WTC11 (cell line): ENCODE measurements at regions not wholly inside any gene's neighbourhood (a gene's known extent, or its start where the extent isn't known, plus 50 kb on each side); places are given as distances from the start of the nearest gene placed in this dataset.

ENCODE experiments used
- ATAC-seq: fragments of 200-7000 bp; cut with Tn5 transposase; 2 replicates; pipeline ENCODE4 v1.10.0; 2021; ENCODE audit warnings: mild to moderate bottlenecking, moderate library complexity
- CTCF ChIA-PET: fragments of 300-600 bp; sonication (Branson Sonifier 250); formaldehyde crosslinking; loops from one replicate; lab custom pipeline; 2021; ENCODE audit warnings: antibody characterized with exemption; lab: Charles Lee
- POLR2A ChIA-PET: fragments of 350-600 bp; sonication (Branson Sonifier 250); formaldehyde crosslinking; loops from one replicate; lab custom pipeline; 2021; ENCODE audit warnings: antibody characterized with exemption; lab: Charles Lee
- DNase-seq: peaks from one replicate; pipeline ENCODE4 v3.0.0; 2021; ENCODE audit warnings: low spot score
- H3K27ac Mint-ChIP-seq: 2 replicates; pipeline ENCODE4 v1.8.0; 2021; ENCODE audit warnings: mixed read lengths
- H3K27me3 Mint-ChIP-seq: 2 replicates; pipeline ENCODE4 v1.8.0; 2021; ENCODE audit warnings: low read depth, mild to moderate bottlenecking, moderate library complexity, mixed read lengths
- H3K36me3 Mint-ChIP-seq: 2 replicates; pipeline ENCODE4 v1.8.0; 2021; ENCODE audit warnings: mixed read lengths
- H3K4me1 Mint-ChIP-seq: 2 replicates; pipeline ENCODE4 v1.8.0; 2022; ENCODE audit warnings: mixed read lengths
- H3K4me3 Mint-ChIP-seq: 2 replicates; pipeline ENCODE4 v1.8.0; 2021; ENCODE audit warnings: mild to moderate bottlenecking, moderate library complexity, mixed read lengths
- H3K9me3 Mint-ChIP-seq: 2 replicates; pipeline ENCODE4 v1.8.0; 2021; ENCODE audit warnings: mixed read lengths
- ATF6 ChIP-seq: sonication (generic); formaldehyde crosslinking; IDR thresholded peaks from 2 replicates; pipeline ENCODE4 v1.8.1; 2023; ENCODE audit warnings: mild to moderate bottlenecking, missing genetic modification reagents
- CBFB ChIP-seq: sonication (generic); formaldehyde crosslinking; IDR thresholded peaks from 2 replicates; pipeline ENCODE4 v1.8.1; 2022; ENCODE audit warnings: mild to moderate bottlenecking, low read depth, missing genetic modification reagents
- E2F1 ChIP-seq: sonication (generic); formaldehyde crosslinking; IDR thresholded peaks from 2 replicates; pipeline ENCODE4 v1.8.0; 2022; ENCODE audit warnings: mild to moderate bottlenecking, missing genetic modification reagents
- ELF4 ChIP-seq: sonication (generic); formaldehyde crosslinking; IDR thresholded peaks from 2 replicates; pipeline ENCODE4 v1.8.1; 2022; ENCODE audit warnings: low read depth, mild to moderate bottlenecking, moderate library complexity, missing genetic modification reagents
- FOXK1 ChIP-seq: sonication (generic); formaldehyde crosslinking; IDR thresholded peaks from 2 replicates; pipeline ENCODE4 v1.8.0; 2022; ENCODE audit warnings: mild to moderate bottlenecking, moderate library complexity, missing genetic modification reagents
- GRHL2 ChIP-seq: fragments of 250-450 bp; sonication (Bioruptor Pico); IDR thresholded peaks from 2 replicates; pipeline ENCODE4 v1.8.0; 2022; ENCODE audit warnings: mild to moderate bottlenecking, moderate library complexity; ENCODE audit not compliant: insufficient replicate concordance, severe bottlenecking
- GTF2I ChIP-seq: fragments of 250-450 bp; sonication (Bioruptor Pico); conservative IDR thresholded peaks from 2 replicates; pipeline ENCODE4 v1.4.0; 2021; ENCODE audit warnings: mild to moderate bottlenecking
- IRF1 ChIP-seq: sonication (generic); formaldehyde crosslinking; IDR thresholded peaks from 2 replicates; pipeline ENCODE4 v1.8.0; 2023; ENCODE audit warnings: missing genetic modification reagents
- IRF2 ChIP-seq: sonication (generic); formaldehyde crosslinking; IDR thresholded peaks from 2 replicates; pipeline ENCODE4 v1.8.0; 2022; ENCODE audit warnings: low read depth, missing genetic modification reagents, borderline replicate concordance
- KAT7 ChIP-seq: sonication (generic); formaldehyde crosslinking; IDR thresholded peaks from 2 replicates; pipeline ENCODE4 v1.8.1; 2023; ENCODE audit warnings: missing genetic modification reagents, mild to moderate bottlenecking, borderline replicate concordance
- MXD4 ChIP-seq: fragments of 250-450 bp; sonication (Bioruptor Pico); IDR thresholded peaks from 2 replicates; pipeline ENCODE4 v1.8.0; 2021; ENCODE audit warnings: mild to moderate bottlenecking, moderate library complexity, borderline replicate concordance
- NR2C2 ChIP-seq: sonication (generic); formaldehyde crosslinking; IDR thresholded peaks from 2 replicates; pipeline ENCODE4 v1.8.0; 2022; ENCODE audit warnings: mild to moderate bottlenecking, missing genetic modification reagents
- OVOL2 ChIP-seq: fragments of 250-450 bp; sonication (Bioruptor Pico); IDR thresholded peaks from 2 replicates; pipeline ENCODE4 v1.9.0; 2021; ENCODE audit warnings: mild to moderate bottlenecking, borderline replicate concordance
- PRRX2 ChIP-seq: fragments of 250-450 bp; sonication (Bioruptor Pico); IDR thresholded peaks from 2 replicates; pipeline ENCODE4 v1.8.0; 2021; ENCODE audit warnings: mild to moderate bottlenecking
- SMAD4 ChIP-seq: sonication (generic); formaldehyde crosslinking; IDR thresholded peaks from 2 replicates; pipeline ENCODE4 v1.8.0; 2022; ENCODE audit warnings: mild to moderate bottlenecking, missing genetic modification reagents
- ZNF219 ChIP-seq: sonication (generic); formaldehyde crosslinking; IDR thresholded peaks from 2 replicates; pipeline ENCODE4 v1.8.0; 2023; ENCODE audit warnings: missing genetic modification reagents, mild to moderate bottlenecking, borderline replicate concordance
- ZNF416 ChIP-seq: fragments of 250-450 bp; sonication (Bioruptor Pico); IDR thresholded peaks from 2 replicates; pipeline ENCODE4 v1.9.0; 2021; ENCODE audit warnings: mild to moderate bottlenecking, inconsistent platforms
- TF ChIP-seq, protein P1 (sequence below): sonication (generic); formaldehyde crosslinking; IDR thresholded peaks from 2 replicates; pipeline ENCODE4 v1.8.1; 2023; ENCODE audit warnings: mild to moderate bottlenecking, missing genetic modification reagents, borderline replicate concordance
- TF ChIP-seq, protein P2 (sequence below): fragments of 250-450 bp; sonication (Bioruptor Pico); IDR thresholded peaks from 2 replicates; pipeline ENCODE4 v2.1.2; 2022; ENCODE audit warnings: mild to moderate bottlenecking, moderate library complexity
- TF ChIP-seq, protein P3 (sequence below): sonication (generic); formaldehyde crosslinking; IDR thresholded peaks from 2 replicates; pipeline ENCODE4 v1.8.1; 2022; ENCODE audit warnings: low read depth, missing genetic modification reagents, borderline replicate concordance
- TF ChIP-seq, protein P4 (sequence below): sonication (generic); formaldehyde crosslinking; IDR thresholded peaks from 2 replicates; pipeline ENCODE4 v1.8.1; 2022; ENCODE audit warnings: missing genetic modification reagents, borderline replicate concordance

GRCh38 chr21:35373998-35374397 is 324.9 kb upstream of the RUNX1 start:
- CTCF ChIA-PET, result no interaction called here
- ATAC-seq (no peak), DNase-seq (no peak)
- no peaks in the 10 kb centered on the region for H3K36me3 Mint-ChIP-seq
- POLR2A ChIA-PET, result no interaction called here
- H3K4me1 Mint-ChIP-seq, result peaks cover 5% of the 10 kb centered on the region
- TF ChIP-seq, protein P1, sequence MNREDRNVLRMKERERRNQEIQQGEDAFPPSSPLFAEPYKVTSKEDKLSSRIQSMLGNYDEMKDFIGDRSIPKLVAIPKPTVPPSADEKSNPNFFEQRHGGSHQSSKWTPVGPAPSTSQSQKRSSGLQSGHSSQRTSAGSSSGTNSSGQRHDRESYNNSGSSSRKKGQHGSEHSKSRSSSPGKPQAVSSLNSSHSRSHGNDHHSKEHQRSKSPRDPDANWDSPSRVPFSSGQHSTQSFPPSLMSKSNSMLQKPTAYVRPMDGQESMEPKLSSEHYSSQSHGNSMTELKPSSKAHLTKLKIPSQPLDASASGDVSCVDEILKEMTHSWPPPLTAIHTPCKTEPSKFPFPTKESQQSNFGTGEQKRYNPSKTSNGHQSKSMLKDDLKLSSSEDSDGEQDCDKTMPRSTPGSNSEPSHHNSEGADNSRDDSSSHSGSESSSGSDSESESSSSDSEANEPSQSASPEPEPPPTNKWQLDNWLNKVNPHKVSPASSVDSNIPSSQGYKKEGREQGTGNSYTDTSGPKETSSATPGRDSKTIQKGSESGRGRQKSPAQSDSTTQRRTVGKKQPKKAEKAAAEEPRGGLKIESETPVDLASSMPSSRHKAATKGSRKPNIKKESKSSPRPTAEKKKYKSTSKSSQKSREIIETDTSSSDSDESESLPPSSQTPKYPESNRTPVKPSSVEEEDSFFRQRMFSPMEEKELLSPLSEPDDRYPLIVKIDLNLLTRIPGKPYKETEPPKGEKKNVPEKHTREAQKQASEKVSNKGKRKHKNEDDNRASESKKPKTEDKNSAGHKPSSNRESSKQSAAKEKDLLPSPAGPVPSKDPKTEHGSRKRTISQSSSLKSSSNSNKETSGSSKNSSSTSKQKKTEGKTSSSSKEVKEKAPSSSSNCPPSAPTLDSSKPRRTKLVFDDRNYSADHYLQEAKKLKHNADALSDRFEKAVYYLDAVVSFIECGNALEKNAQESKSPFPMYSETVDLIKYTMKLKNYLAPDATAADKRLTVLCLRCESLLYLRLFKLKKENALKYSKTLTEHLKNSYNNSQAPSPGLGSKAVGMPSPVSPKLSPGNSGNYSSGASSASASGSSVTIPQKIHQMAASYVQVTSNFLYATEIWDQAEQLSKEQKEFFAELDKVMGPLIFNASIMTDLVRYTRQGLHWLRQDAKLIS (CRISPR knock-in tag), result no peak
- TF ChIP-seq, protein P2, sequence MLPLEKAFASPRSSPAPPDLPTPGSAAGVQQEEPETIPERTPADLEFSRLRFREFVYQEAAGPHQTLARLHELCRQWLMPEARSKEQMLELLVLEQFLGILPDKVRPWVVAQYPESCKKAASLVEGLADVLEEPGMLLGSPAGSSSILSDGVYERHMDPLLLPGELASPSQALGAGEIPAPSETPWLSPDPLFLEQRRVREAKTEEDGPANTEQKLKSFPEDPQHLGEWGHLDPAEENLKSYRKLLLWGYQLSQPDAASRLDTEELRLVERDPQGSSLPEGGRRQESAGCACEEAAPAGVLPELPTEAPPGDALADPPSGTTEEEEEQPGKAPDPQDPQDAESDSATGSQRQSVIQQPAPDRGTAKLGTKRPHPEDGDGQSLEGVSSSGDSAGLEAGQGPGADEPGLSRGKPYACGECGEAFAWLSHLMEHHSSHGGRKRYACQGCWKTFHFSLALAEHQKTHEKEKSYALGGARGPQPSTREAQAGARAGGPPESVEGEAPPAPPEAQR (CRISPR knock-in tag), result no peak
- TF ChIP-seq, protein P3, sequence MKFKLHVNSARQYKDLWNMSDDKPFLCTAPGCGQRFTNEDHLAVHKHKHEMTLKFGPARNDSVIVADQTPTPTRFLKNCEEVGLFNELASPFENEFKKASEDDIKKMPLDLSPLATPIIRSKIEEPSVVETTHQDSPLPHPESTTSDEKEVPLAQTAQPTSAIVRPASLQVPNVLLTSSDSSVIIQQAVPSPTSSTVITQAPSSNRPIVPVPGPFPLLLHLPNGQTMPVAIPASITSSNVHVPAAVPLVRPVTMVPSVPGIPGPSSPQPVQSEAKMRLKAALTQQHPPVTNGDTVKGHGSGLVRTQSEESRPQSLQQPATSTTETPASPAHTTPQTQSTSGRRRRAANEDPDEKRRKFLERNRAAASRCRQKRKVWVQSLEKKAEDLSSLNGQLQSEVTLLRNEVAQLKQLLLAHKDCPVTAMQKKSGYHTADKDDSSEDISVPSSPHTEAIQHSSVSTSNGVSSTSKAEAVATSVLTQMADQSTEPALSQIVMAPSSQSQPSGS (CRISPR knock-in tag), result no peak
- TF ChIP-seq ZNF219 (CRISPR knock-in tag) (no peak), FOXK1 (CRISPR knock-in tag) (no peak), KAT7 (CRISPR knock-in tag) (no peak)
- H3K9me3 Mint-ChIP-seq, result 0 out of 2 replicates have a peak, but pooled peaks cover 4% of the 10 kb centered on the region
- no peak overlapping the region for H3K27ac Mint-ChIP-seq
- no peaks in the 10 kb centered on the region for H3K27me3 Mint-ChIP-seq
- no peak overlapping the region for H3K4me3 Mint-ChIP-seq

GRCh38 chr21:35372201-35372600 is 323.1 kb upstream of the RUNX1 start:
- no peak for ATAC-seq
- POLR2A ChIA-PET, result no interaction called here
- Mint-ChIP-seq H3K36me3 (no peaks in the 10 kb centered on the region), H3K4me3 (no peak overlapping the region)
- TF ChIP-seq IRF1 (CRISPR knock-in tag) (no peak), ZNF416 (CRISPR knock-in tag) (no peak), GRHL2 (CRISPR knock-in tag) (no peak), KAT7 (CRISPR knock-in tag) (no peak), PRRX2 (CRISPR knock-in tag) (no peak), ATF6 (CRISPR knock-in tag) (no peak), E2F1 (CRISPR knock-in tag) (no peak), IRF2 (CRISPR knock-in tag) (no peak), CBFB (CRISPR knock-in tag) (no peak), NR2C2 (CRISPR knock-in tag) (no peak), FOXK1 (CRISPR knock-in tag) (no peak), MXD4 (CRISPR knock-in tag) (no peak), SMAD4 (no peak), OVOL2 (CRISPR knock-in tag) (no peak), GTF2I (no peak), ELF4 (CRISPR knock-in tag) (no peak)
- TF ChIP-seq, protein P4, sequence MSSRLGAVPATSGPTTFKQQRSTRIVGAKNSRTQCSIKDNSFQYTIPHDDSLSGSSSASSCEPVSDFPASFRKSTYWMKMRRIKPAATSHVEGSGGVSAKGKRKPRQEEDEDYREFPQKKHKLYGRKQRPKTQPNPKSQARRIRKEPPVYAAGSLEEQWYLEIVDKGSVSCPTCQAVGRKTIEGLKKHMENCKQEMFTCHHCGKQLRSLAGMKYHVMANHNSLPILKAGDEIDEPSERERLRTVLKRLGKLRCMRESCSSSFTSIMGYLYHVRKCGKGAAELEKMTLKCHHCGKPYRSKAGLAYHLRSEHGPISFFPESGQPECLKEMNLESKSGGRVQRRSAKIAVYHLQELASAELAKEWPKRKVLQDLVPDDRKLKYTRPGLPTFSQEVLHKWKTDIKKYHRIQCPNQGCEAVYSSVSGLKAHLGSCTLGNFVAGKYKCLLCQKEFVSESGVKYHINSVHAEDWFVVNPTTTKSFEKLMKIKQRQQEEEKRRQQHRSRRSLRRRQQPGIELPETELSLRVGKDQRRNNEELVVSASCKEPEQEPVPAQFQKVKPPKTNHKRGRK (CRISPR knock-in tag), result no peak
- TF ChIP-seq, all 79 proteins: peak for 0
- 0 out of 2 replicates have a peak, but pooled peaks cover 4% of the 10 kb centered on the region for H3K9me3 Mint-ChIP-seq
- no peaks in the 10 kb centered on the region for H3K27me3 Mint-ChIP-seq
- H3K4me1 Mint-ChIP-seq, result peaks cover 8% of the 10 kb centered on the region
- DNase-seq, result no peak
- H3K27ac Mint-ChIP-seq, result no peak overlapping the region
- CTCF ChIA-PET, result interaction anchor here (0.9 kb wide), 1 partner anchor 627 kb away, joined by 3 read pairs; no protein-coding TSS in a partner anchor
